ENCODE measurements at regions not wholly inside any gene's neighbourhood (a gene's known extent, or its start where the extent isn't known, plus 50 kb on each side); places are given as distances from the start of the nearest gene placed in this dataset.

- TF ChIP-seq GTF2F1 (IDR thresholded peaks at IDR 0.05; ENCODE audit: low read length), result no peak
- TF ChIP-seq HOMEZ (CRISPR knock-in tag; IDR thresholded peaks at IDR 0.05; ENCODE audit: low read depth), result no peak
- TF ChIP-seq ZNF740 (CRISPR knock-in tag; IDR thresholded peaks at IDR 0.05), result no peak
- TF ChIP-seq ATF3 (CRISPR knock-in tag; IDR thresholded peaks at IDR 0.05), result no peak
- no peak for TF ChIP-seq AFF4 (CRISPR knock-in tag; IDR thresholded peaks at IDR 0.05)
These were observed 297.5 kb upstream of the COX7C start for GRCh38 chr5:86320266-86320665.

Measured in HepG2 (cell line).